D721Med (cell line): ENCODE measurements at regions not wholly inside any gene's neighbourhood (a gene's known extent, or its start where the extent isn't known, plus 50 kb on each side); places are given as distances from the start of the nearest gene placed in this dataset.
"Not testable (repeated sequence)": the region's sequence is repeated elsewhere in the genome, so short reads cannot be mapped to it uniquely, and the experiment has no call there.

Experiments used
- DNase-seq: peaks from one replicate; pipeline ENCODE4 v3.0.0; 2011; ENCODE audit warnings: low spot score; ENCODE audit not compliant: insufficient read length
- FAIRE-seq: peaks from 2 replicates; lab custom pipeline; 2011; peaks lifted over from hg19 to GRCh38; lab: Jason Lieb, UNC
- CTCF ChIP-seq: IDR thresholded peaks from 2 replicates; pipeline ENCODE4 v1.5.1; 2012; ENCODE audit warnings: mild to moderate bottlenecking, control low read depth; ENCODE audit not compliant: insufficient read depth; ENCODE audit errors: missing control alignments

GRCh38 chr10:61600399-61600798 lies 62.3 kb upstream of the CABCOCO1 start:
- DNase-seq (no peak), FAIRE-seq (no peak)
- no peak for TF ChIP-seq CTCF

GRCh38 chr10:61594430-61594829 lies 68.3 kb upstream of the CABCOCO1 start:
- FAIRE-seq (no peak), DNase-seq (no peak)
- no peak for TF ChIP-seq CTCF

GRCh38 chr10:61592581-61592980 lies 70.1 kb upstream of the CABCOCO1 start:
- no peak for DNase-seq
- FAIRE-seq: no peak
- TF ChIP-seq CTCF: peak; percentile 46

GRCh38 chr10:61589547-61590243 lies 73.0 kb upstream of the CABCOCO1 start:
- DNase-seq (no peak), FAIRE-seq (no peak)
- no peak for TF ChIP-seq CTCF

GRCh38 chr10:61588770-61589211 lies 73.9 kb upstream of the CABCOCO1 start:
- TF ChIP-seq CTCF: no peak
- no peak for FAIRE-seq
- DNase-seq: no peak

- DNase-seq (no peak), FAIRE-seq (no peak)
- TF ChIP-seq CTCF: no peak
Observed at GRCh38 chr10:61586829-61587228, 75.9 kb upstream of the CABCOCO1 start.

GRCh38 chr10:61580608-61581007 lies 82.1 kb upstream of the CABCOCO1 start:
- no peak for TF ChIP-seq CTCF
- DNase-seq (no peak), FAIRE-seq (no peak)

GRCh38 chr10:61570204-61570603 lies 92.5 kb upstream of the CABCOCO1 start:
- not testable (repeated sequence) for DNase-seq, FAIRE-seq
